H9 (cell line): ENCODE measurements at regions not wholly inside any gene's neighbourhood (a gene's known extent, or its start where the extent isn't known, plus 50 kb on each side); places are given as distances from the start of the nearest gene placed in this dataset.

ENCODE experiments used
- DNase-seq: peaks from one replicate; pipeline ENCODE4 v3.0.0-alpha.2; 2017
- H2AFZ ChIP-seq: one replicate; pipeline ENCODE4 v1.6.1; 2013; ENCODE audit warnings: mild to moderate bottlenecking, low read length, control low read depth, moderate library complexity
- H2AK5ac ChIP-seq: 2 replicates; pipeline ENCODE4 v1.6.1; 2013; ENCODE audit warnings: low read length, control low read depth, mixed read lengths; ENCODE audit not compliant: insufficient read length
- H2BK120ac ChIP-seq: one replicate; pipeline ENCODE4 v1.6.1; 2013; ENCODE audit warnings: low read depth, mild to moderate bottlenecking, low read length, control low read depth, inconsistent platforms; ENCODE audit not compliant: poor library complexity, severe bottlenecking
- H2BK12ac ChIP-seq: 2 replicates; pipeline ENCODE4 v1.6.1; 2013; ENCODE audit warnings: low read length, control low read depth, mixed read lengths, low read depth; ENCODE audit not compliant: insufficient read length
- H2BK15ac ChIP-seq: 2 replicates; pipeline ENCODE4 v1.6.1; 2013; ENCODE audit warnings: low read depth, low read length, control low read depth
- H2BK20ac ChIP-seq: one replicate; pipeline ENCODE4 v1.6.1; 2013; ENCODE audit warnings: low read depth, mild to moderate bottlenecking, low read length, control low read depth, inconsistent platforms; ENCODE audit not compliant: poor library complexity, severe bottlenecking
- H2BK5ac ChIP-seq: 2 replicates; pipeline ENCODE4 v1.6.1; 2013; ENCODE audit warnings: low read length, control low read depth, mixed read lengths; ENCODE audit not compliant: insufficient read length
- H3K14ac ChIP-seq: 2 replicates; pipeline ENCODE4 v1.6.1; 2013; ENCODE audit warnings: low read length, control low read depth; ENCODE audit not compliant: insufficient read depth
- H3K18ac ChIP-seq: 2 replicates; pipeline ENCODE4 v1.6.1; 2013; ENCODE audit warnings: low read depth, mild to moderate bottlenecking, mixed read lengths, low read length, control low read depth; ENCODE audit not compliant: insufficient read length
- H3K23ac ChIP-seq: 2 replicates; pipeline ENCODE4 v1.6.1; 2013; ENCODE audit warnings: low read length, control low read depth, mixed read lengths, low read depth; ENCODE audit not compliant: insufficient read length
- H3K23me2 ChIP-seq: 2 replicates; pipeline ENCODE4 v1.6.1; 2013; ENCODE audit warnings: low read depth, mild to moderate bottlenecking, mixed read lengths, low read length, control low read depth; ENCODE audit not compliant: insufficient read length, poor library complexity, severe bottlenecking
- H3K27ac ChIP-seq: 2 replicates; pipeline ENCODE4 v1.5.1; 2013; ENCODE audit warnings: low read length, control low read depth, mixed read lengths, low read depth; ENCODE audit not compliant: insufficient read length
- H3K27me3 ChIP-seq: 2 replicates; pipeline ENCODE4 v1.6.1; 2013; ENCODE audit warnings: low read length, control low read depth, inconsistent platforms; ENCODE audit not compliant: insufficient read depth
- H3K4ac ChIP-seq: 2 replicates; pipeline ENCODE4 v1.6.1; 2013; ENCODE audit warnings: low read depth, mild to moderate bottlenecking, control low read depth, inconsistent platforms, low read length, moderate library complexity
- H3K4me1 ChIP-seq: 2 replicates; pipeline ENCODE4 v1.6.1; 2013; ENCODE audit warnings: low read length, control low read depth, inconsistent platforms; ENCODE audit not compliant: insufficient read depth
- H3K4me2 ChIP-seq: 2 replicates; pipeline ENCODE4 v1.6.1; 2013; ENCODE audit warnings: low read length, control low read depth, mixed read lengths; ENCODE audit not compliant: insufficient read length, insufficient read depth
- H3K56ac ChIP-seq: 2 replicates; pipeline ENCODE4 v1.6.1; 2013; ENCODE audit warnings: low read depth, mild to moderate bottlenecking, mixed read lengths, low read length, control low read depth; ENCODE audit not compliant: insufficient read length
- H3K79me1 ChIP-seq: 2 replicates; pipeline ENCODE4 v1.6.1; 2013; ENCODE audit warnings: low read depth, mild to moderate bottlenecking, moderate library complexity, low read length, control low read depth, inconsistent platforms; ENCODE audit not compliant: insufficient read depth, poor library complexity, severe bottlenecking
- H3K79me2 ChIP-seq: 2 replicates; pipeline ENCODE4 v1.6.1; 2013; ENCODE audit warnings: low read length, control low read depth, inconsistent platforms; ENCODE audit not compliant: insufficient read depth
- H3K9ac ChIP-seq: 2 replicates; pipeline ENCODE4 v1.6.1; 2013; ENCODE audit warnings: low read length, control low read depth, mixed read lengths; ENCODE audit not compliant: insufficient read length; ENCODE audit errors: extremely low read depth
- H3K9me3 ChIP-seq: one replicate; pipeline ENCODE4 v1.6.1; 2013; ENCODE audit warnings: low read depth, low read length, inconsistent platforms; ENCODE audit not compliant: control insufficient read depth
- H3T11ph ChIP-seq: one replicate; pipeline ENCODE4 v1.6.1; 2013; ENCODE audit warnings: mild to moderate bottlenecking, low read length, control low read depth, inconsistent platforms
- H4K20me1 ChIP-seq: one replicate; pipeline ENCODE4 v1.6.1; 2013; ENCODE audit not compliant: control insufficient read depth, insufficient read length, insufficient read depth
- H4K5ac ChIP-seq: 2 replicates; pipeline ENCODE4 v1.6.1; 2013; ENCODE audit warnings: low read depth, mild to moderate bottlenecking, mixed read lengths, low read length, control low read depth; ENCODE audit not compliant: insufficient read length
- H4K8ac ChIP-seq: replicated peaks from 2 replicates; pipeline ENCODE4 v1.6.1; 2013; ENCODE audit warnings: low read length, control low read depth, mixed read lengths, low read depth; ENCODE audit not compliant: insufficient read length
- H4K91ac ChIP-seq: 2 replicates; pipeline ENCODE4 v1.6.1; 2013; ENCODE audit warnings: low read depth, mild to moderate bottlenecking, moderate library complexity, mixed read lengths, low read length, control low read depth; ENCODE audit not compliant: insufficient read length
- H3K27ac Mint-ChIP-seq, 3 experiments: 2 replicates in 2 of 3; 3 replicates in 1 of 3; pipeline ENCODE4 v1.8.0; 2020 to 2021; ENCODE audit warnings: mixed read lengths in 3 of 3, mild to moderate bottlenecking in 1 of 3, moderate library complexity in 1 of 3
- H3K27me3 Mint-ChIP-seq: 2 replicates; pipeline ENCODE4 v1.8.0; 2021; ENCODE audit warnings: low read depth, mild to moderate bottlenecking, moderate library complexity, mixed read lengths
- H3K36me3 Mint-ChIP-seq, 3 experiments: 2 replicates in 2 of 3; 3 replicates in 1 of 3; pipeline ENCODE4 v1.8.0; 2020 to 2021; ENCODE audit warnings: low read depth in 3 of 3, mixed read lengths in 3 of 3; ENCODE audit not compliant: insufficient read depth in 1 of 3
- H3K4me1 Mint-ChIP-seq, 2 experiments: 2 replicates each; pipeline ENCODE4 v1.8.0; 2020; ENCODE audit warnings: mixed read lengths in 2 of 2
- H3K4me3 Mint-ChIP-seq, 2 experiments: 2 replicates in 1 of 2; 3 replicates in 1 of 2; pipeline ENCODE4 v1.8.0; 2020 to 2021; ENCODE audit warnings: mild to moderate bottlenecking in 2 of 2, mixed read lengths in 2 of 2, moderate library complexity in 1 of 2
- H3K9me3 Mint-ChIP-seq, 2 experiments: 2 replicates in 1 of 2; 3 replicates in 1 of 2; pipeline ENCODE4 v1.8.0; 2020; ENCODE audit warnings: mild to moderate bottlenecking in 2 of 2, mixed read lengths in 2 of 2, moderate library complexity in 1 of 2
- WGBS: extraction: QIAGEN DNeasy Blood & Tissue Kit; methylation state at CpG from one replicate; pipeline ENCODE4 v1.1.7; 2013; ENCODE audit warnings: missing lambda C conversion rate, low lambda C conversion rate, mixed read lengths; ENCODE audit not compliant: insufficient read length; ENCODE audit errors: extremely low coverage; 5-methylcytosine and 5-hydroxymethylcytosine counted together
- TF ChIP-seq, protein P1 (sequence below): fragments of 200-600 bp; sonication (generic); conservative IDR thresholded peaks from 3 replicates; pipeline ENCODE4 v1.8.0; 2021; ENCODE audit warnings: antibody characterized with exemption, mild to moderate bottlenecking

DNA sequence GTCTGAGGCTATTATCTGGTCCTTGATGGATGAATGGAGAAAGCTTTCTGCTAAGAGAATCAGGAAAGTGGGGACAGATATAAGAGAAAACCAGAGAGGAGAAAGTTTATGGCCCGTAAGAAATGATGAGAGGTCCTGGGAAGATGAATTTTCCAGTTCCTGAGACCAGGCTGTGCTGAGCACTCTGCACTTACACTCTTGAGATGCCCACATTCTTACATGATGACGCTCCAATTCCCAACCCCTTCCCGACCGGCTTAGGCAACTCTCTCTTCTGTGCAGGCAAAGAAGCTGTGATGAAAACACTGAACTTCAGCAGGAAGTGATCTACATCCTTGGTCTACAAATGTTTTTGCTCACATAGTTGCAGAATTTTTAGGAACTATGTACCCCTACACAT, 417.0 kb downstream of the ARHGEF28 start:
- no peaks in the 10 kb centered on the region for H3K23me2 ChIP-seq
- no peak overlapping the region for H3K27ac ChIP-seq
- H2BK120ac ChIP-seq: no peak overlapping the region
- TF ChIP-seq, protein P1, sequence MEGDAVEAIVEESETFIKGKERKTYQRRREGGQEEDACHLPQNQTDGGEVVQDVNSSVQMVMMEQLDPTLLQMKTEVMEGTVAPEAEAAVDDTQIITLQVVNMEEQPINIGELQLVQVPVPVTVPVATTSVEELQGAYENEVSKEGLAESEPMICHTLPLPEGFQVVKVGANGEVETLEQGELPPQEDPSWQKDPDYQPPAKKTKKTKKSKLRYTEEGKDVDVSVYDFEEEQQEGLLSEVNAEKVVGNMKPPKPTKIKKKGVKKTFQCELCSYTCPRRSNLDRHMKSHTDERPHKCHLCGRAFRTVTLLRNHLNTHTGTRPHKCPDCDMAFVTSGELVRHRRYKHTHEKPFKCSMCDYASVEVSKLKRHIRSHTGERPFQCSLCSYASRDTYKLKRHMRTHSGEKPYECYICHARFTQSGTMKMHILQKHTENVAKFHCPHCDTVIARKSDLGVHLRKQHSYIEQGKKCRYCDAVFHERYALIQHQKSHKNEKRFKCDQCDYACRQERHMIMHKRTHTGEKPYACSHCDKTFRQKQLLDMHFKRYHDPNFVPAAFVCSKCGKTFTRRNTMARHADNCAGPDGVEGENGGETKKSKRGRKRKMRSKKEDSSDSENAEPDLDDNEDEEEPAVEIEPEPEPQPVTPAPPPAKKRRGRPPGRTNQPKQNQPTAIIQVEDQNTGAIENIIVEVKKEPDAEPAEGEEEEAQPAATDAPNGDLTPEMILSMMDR: no peak
- H3K56ac ChIP-seq: no peak overlapping the region
- no peak overlapping the region for H2BK12ac ChIP-seq
- no peaks in the 10 kb centered on the region for H4K20me1 ChIP-seq
- H3K4ac ChIP-seq: no peak overlapping the region
- no peak overlapping the region for H3K23ac ChIP-seq
- H4K5ac ChIP-seq: no peak overlapping the region
- no peaks in the 10 kb centered on the region for H3K9me3 ChIP-seq
- H3T11ph ChIP-seq: no peak overlapping the region
- Mint-ChIP-seq H3K27ac (no peak overlapping the region), H3K4me3 (no peak overlapping the region), H3K36me3 (no peaks in the 10 kb centered on the region), H3K27me3 (no peaks in the 10 kb centered on the region), H3K9me3 (peaks cover 0 to 3% of the 10 kb centered on the region in 2 experiments; a peak in 1 of 5 replicates), H3K4me1 (peaks cover 1 to 3% of the 10 kb centered on the region in 2 experiments)
- no peak overlapping the region for H2BK15ac ChIP-seq
- no peaks in the 10 kb centered on the region for H3K27me3 ChIP-seq
- no peak overlapping the region for H3K4me2 ChIP-seq
- H4K91ac ChIP-seq: no peak overlapping the region
- no peak overlapping the region for H4K8ac ChIP-seq
- no CpG with 5 or more reads among the region's 4 CpGs for WGBS
- H2BK5ac ChIP-seq: no peak overlapping the region
- H3K18ac ChIP-seq: no peak overlapping the region
- H3K79me2 ChIP-seq: no peaks in the 10 kb centered on the region
- H2AFZ ChIP-seq: no peak overlapping the region
- DNase-seq: no peak
- H2AK5ac ChIP-seq: no peak overlapping the region
- no peak overlapping the region for H3K14ac ChIP-seq
- H3K9ac ChIP-seq: no peak overlapping the region
- no peak overlapping the region for H2BK20ac ChIP-seq
- no peaks in the 10 kb centered on the region for H3K4me1 ChIP-seq
- H3K79me1 ChIP-seq: no peaks in the 10 kb centered on the region
